GM12878 (cell line): ENCODE measurements at regions not wholly inside any gene's neighbourhood (a gene's known extent, or its start where the extent isn't known, plus 50 kb on each side); places are given as distances from the start of the nearest gene placed in this dataset.

Experiments
- ATAC-seq: fragments of 200-7000 bp; cut with Tn5 transposase; 3 replicates; pipeline ENCODE4 v1.9.1; 2020; ENCODE audit warnings: mild to moderate bottlenecking, moderate library complexity
- BruUV-seq: library from RNA; stranded (reverse); fragments of 400-500 nt; replicated peaks from 2 replicates; lab custom pipeline; 2021; lab: Mats Ljungman, UMichigan
- CTCF ChIA-PET: fragments of 300-600 bp; sonication (Branson Sonifier 250); formaldehyde crosslinking; extraction: SDS; loops from one replicate; lab custom pipeline; 2021; ENCODE audit warnings: inconsistent platforms; lab: Yijun Ruan, JAX
- POLR2A ChIA-PET: fragments of 350-600 bp; formaldehyde crosslinking; extraction: SDS; loops from one replicate; lab custom pipeline; 2021; ENCODE audit warnings: inconsistent platforms; lab: Charles Lee
- RAD21 ChIA-PET: fragments of 300-600 bp; sonication (Branson Sonifier 250); formaldehyde crosslinking; loops from one replicate; lab custom pipeline; 2023; ENCODE audit warnings: antibody characterized with exemption; ENCODE audit not compliant: unreplicated experiment; lab: Charles Lee
- SMC1A ChIA-PET: fragments of 300-600 bp; sonication (Branson Sonifier 250); formaldehyde crosslinking; loops from one replicate; lab custom pipeline; 2023; ENCODE audit not compliant: unreplicated experiment, uncharacterized antibody; lab: Charles Lee
- DNase-seq: peaks from one replicate; pipeline ENCODE4 v3.0.0-alpha.2; 2011; ENCODE audit warnings: low read depth, low spot score
- FAIRE-seq: peaks from 3 replicates; lab custom pipeline; 2011; peaks lifted over from hg19 to GRCh38; lab: Jason Lieb, UNC
- H2AFZ ChIP-seq: 2 replicates; pipeline ENCODE4 v1.6.0; 2011; ENCODE audit warnings: low read depth, low read length, control low read depth; ENCODE audit not compliant: control insufficient read depth
- H3K27ac ChIP-seq: 2 replicates; pipeline ENCODE4 v1.5.1; 2011; ENCODE audit warnings: control low read depth; ENCODE audit not compliant: control insufficient read depth, insufficient read depth
- H3K27me3 ChIP-seq, 2 experiments: replicated peaks in 1 of 2; 2 replicates each; pipeline versions ENCODE4 v1.6.0 to v1.6.1; 2011; ENCODE audit warnings: low read length in 1 of 2; ENCODE audit not compliant: control insufficient read depth in 2 of 2, insufficient read depth in 2 of 2
- H3K36me3 ChIP-seq, 2 experiments: 2 replicates each; pipeline ENCODE4 v1.5.1; 2011; ENCODE audit warnings: low read length in 1 of 2; ENCODE audit not compliant: control insufficient read depth in 2 of 2, insufficient read depth in 2 of 2
- H3K4me1 ChIP-seq: 2 replicates; pipeline ENCODE4 v1.6.1; 2011; ENCODE audit warnings: mild to moderate bottlenecking, low read length, moderate library complexity, mixed read lengths; ENCODE audit not compliant: control insufficient read depth, insufficient read depth
- H3K4me2 ChIP-seq: 2 replicates; pipeline ENCODE4 v1.6.0; 2011; ENCODE audit warnings: control low read depth; ENCODE audit not compliant: control insufficient read depth, insufficient read depth
- H3K4me3 ChIP-seq: fragments of 200-600 bp; sonication (generic); 2 replicates; pipeline ENCODE4 v1.5.1; 2016
- H3K79me2 ChIP-seq: 2 replicates; pipeline ENCODE4 v1.6.0; 2011; ENCODE audit warnings: low read length; ENCODE audit not compliant: control insufficient read depth, insufficient read depth
- H3K9ac ChIP-seq: 2 replicates; pipeline ENCODE4 v1.8.0; 2011; ENCODE audit warnings: low read length, control low read depth, mixed read lengths; ENCODE audit not compliant: control insufficient read depth, insufficient read depth
- H3K9me3 ChIP-seq: replicated peaks from 3 replicates; pipeline ENCODE4 v1.5.1; 2011; ENCODE audit warnings: mild to moderate bottlenecking, low read length; ENCODE audit not compliant: control insufficient read depth, insufficient read depth
- H4K20me1 ChIP-seq: 2 replicates; pipeline ENCODE4 v1.6.0; 2011; ENCODE audit not compliant: control insufficient read depth, insufficient read depth
- ETV6 ChIP-seq, 2 experiments: fragments of 450-650 bp in 1 of 2; IDR thresholded peaks in 1 of 2; conservative IDR thresholded peaks in 1 of 2; 2 replicates each; pipeline ENCODE4 v1.6.1; 2014; ENCODE audit warnings: antibody characterized with exemption in 1 of 2, borderline replicate concordance in 1 of 2, low read depth in 1 of 2, mild to moderate bottlenecking in 1 of 2, moderate library complexity in 1 of 2
- MEF2A ChIP-seq: IDR thresholded peaks from 2 replicates; pipeline ENCODE4 v1.6.1; 2011; ENCODE audit warnings: low read depth, mild to moderate bottlenecking, low read length, moderate library complexity; ENCODE audit not compliant: insufficient read depth
- NR2C1 ChIP-seq: fragments of 450-650 bp; IDR thresholded peaks from 2 replicates; pipeline ENCODE4 v1.6.1; 2017; ENCODE audit warnings: antibody characterized with exemption, mild to moderate bottlenecking, moderate library complexity
- NR2F1 ChIP-seq: fragments of 450-650 bp; conservative IDR thresholded peaks from 2 replicates; pipeline ENCODE4 v1.6.1; 2017; ENCODE audit warnings: mild to moderate bottlenecking
- POLR2A ChIP-seq: IDR thresholded peaks from 2 replicates; pipeline ENCODE4 v1.6.1; 2011; ENCODE audit warnings: low read depth, mild to moderate bottlenecking, low read length
- WRNIP1 ChIP-seq: IDR thresholded peaks from 2 replicates; pipeline ENCODE4 v1.6.1; 2011; ENCODE audit warnings: low read depth, low read length, improper control_type of control experiment, borderline replicate concordance
- ZNF24 ChIP-seq: fragments of 450-650 bp; IDR thresholded peaks from 2 replicates; pipeline ENCODE4 v1.6.1; 2017; ENCODE audit warnings: antibody characterized with exemption, mild to moderate bottlenecking
- ZSCAN29 ChIP-seq: fragments of 450-650 bp; IDR thresholded peaks from 2 replicates; pipeline ENCODE4 v1.6.1; 2017; ENCODE audit warnings: mild to moderate bottlenecking, moderate library complexity
- WGBS: methylation state at CpG from one replicate; pipeline ENCODE4 v1.1.6; 2016; ENCODE audit warnings: low lambda C conversion rate; ENCODE audit not compliant: insufficient replicate concordance, insufficient coverage; ENCODE audit errors: missing lambda C conversion rate; 5-methylcytosine and 5-hydroxymethylcytosine counted together
- in situ Hi-C: fragments of 300-500 bp; cut with MboI; formaldehyde crosslinking; loops from 9 replicates; pipeline ENCODE4 v1.14.3; 2018; ENCODE audit warnings: mixed read lengths
- intact Hi-C: fragments of 100-400 bp; cut with micrococcal nuclease; formaldehyde crosslinking; loops from one replicate; pipeline ENCODE4 v1.14.2; 2022; ENCODE audit not compliant: unreplicated experiment
- TF ChIP-seq, protein P1 (sequence below): fragments of 450-650 bp; conservative IDR thresholded peaks from 2 replicates; pipeline ENCODE4 v1.6.1; 2017; ENCODE audit warnings: mild to moderate bottlenecking, moderate library complexity
- TF ChIP-seq, protein P2 (sequence below): fragments of 450-650 bp; IDR thresholded peaks from 2 replicates; pipeline ENCODE4 v1.6.1; 2016; ENCODE audit warnings: mild to moderate bottlenecking
- TF ChIP-seq, protein P3 (sequence below): IDR thresholded peaks from 2 replicates; pipeline ENCODE4 v1.6.1; 2011; ENCODE audit warnings: mild to moderate bottlenecking, low read depth, low read length, moderate library complexity; ENCODE audit not compliant: insufficient replicate concordance
- TF ChIP-seq, protein P4 (sequence below): fragments of 450-650 bp; IDR thresholded peaks from 2 replicates; pipeline ENCODE4 v1.6.1; 2017; ENCODE audit warnings: mild to moderate bottlenecking, moderate library complexity
- TF ChIP-seq, protein P5 (sequence below): fragments of 450-650 bp; IDR thresholded peaks from 2 replicates; pipeline ENCODE4 v1.6.1; 2018; ENCODE audit warnings: mild to moderate bottlenecking, low read depth, moderate library complexity; ENCODE audit not compliant: partially characterized antibody

DNA sequence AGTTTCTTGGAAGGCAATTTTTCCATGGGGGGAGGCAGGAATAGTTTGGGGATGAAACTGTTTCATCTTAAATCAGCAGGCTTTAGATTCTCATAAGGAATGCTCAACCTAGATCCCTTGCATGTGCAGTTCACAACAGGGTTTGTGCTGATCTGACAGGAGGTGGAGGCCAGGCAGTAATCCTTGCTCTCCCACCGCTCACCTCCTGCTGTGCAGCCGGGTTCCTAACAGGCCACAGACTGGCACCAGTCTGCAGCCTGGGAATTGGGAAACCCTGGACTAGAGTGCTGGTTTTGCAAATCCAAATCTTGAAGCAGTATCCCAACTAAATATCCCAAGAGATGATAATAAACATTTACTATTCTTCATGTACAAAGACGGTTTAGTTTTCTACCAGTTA is 256.3 kb upstream of the TMCO5A start:
- POLR2A ChIA-PET = no interaction called here
- WGBS = 60% methylated on average over 3 of the region's 3 CpGs
- TF ChIP-seq POLR2A = no peak
- TF ChIP-seq, protein P1, sequence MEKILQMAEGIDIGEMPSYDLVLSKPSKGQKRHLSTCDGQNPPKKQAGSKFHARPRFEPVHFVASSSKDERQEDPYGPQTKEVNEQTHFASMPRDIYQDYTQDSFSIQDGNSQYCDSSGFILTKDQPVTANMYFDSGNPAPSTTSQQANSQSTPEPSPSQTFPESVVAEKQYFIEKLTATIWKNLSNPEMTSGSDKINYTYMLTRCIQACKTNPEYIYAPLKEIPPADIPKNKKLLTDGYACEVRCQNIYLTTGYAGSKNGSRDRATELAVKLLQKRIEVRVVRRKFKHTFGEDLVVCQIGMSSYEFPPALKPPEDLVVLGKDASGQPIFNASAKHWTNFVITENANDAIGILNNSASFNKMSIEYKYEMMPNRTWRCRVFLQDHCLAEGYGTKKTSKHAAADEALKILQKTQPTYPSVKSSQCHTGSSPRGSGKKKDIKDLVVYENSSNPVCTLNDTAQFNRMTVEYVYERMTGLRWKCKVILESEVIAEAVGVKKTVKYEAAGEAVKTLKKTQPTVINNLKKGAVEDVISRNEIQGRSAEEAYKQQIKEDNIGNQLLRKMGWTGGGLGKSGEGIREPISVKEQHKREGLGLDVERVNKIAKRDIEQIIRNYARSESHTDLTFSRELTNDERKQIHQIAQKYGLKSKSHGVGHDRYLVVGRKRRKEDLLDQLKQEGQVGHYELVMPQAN = no peak
- TF ChIP-seq ZSCAN29 = no peak
- TF ChIP-seq, protein P2, sequence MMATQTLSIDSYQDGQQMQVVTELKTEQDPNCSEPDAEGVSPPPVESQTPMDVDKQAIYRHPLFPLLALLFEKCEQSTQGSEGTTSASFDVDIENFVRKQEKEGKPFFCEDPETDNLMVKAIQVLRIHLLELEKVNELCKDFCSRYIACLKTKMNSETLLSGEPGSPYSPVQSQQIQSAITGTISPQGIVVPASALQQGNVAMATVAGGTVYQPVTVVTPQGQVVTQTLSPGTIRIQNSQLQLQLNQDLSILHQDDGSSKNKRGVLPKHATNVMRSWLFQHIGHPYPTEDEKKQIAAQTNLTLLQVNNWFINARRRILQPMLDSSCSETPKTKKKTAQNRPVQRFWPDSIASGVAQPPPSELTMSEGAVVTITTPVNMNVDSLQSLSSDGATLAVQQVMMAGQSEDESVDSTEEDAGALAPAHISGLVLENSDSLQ = no peak
- TF ChIP-seq, protein P3, sequence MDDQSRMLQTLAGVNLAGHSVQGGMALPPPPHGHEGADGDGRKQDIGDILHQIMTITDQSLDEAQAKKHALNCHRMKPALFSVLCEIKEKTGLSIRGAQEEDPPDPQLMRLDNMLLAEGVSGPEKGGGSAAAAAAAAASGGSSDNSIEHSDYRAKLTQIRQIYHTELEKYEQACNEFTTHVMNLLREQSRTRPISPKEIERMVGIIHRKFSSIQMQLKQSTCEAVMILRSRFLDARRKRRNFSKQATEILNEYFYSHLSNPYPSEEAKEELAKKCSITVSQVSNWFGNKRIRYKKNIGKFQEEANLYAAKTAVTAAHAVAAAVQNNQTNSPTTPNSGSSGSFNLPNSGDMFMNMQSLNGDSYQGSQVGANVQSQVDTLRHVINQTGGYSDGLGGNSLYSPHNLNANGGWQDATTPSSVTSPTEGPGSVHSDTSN = no peak
- TF ChIP-seq ZNF24 = no peak
- no peak for TF ChIP-seq ETV6 (conservative IDR thresholded peaks at IDR 0.05 in 1 of 2, IDR thresholded peaks at IDR 0.05 in 1 of 2; ENCODE audit: borderline replicate concordance in 1 of 2, low read depth in 1 of 2)
- TF ChIP-seq, protein P4, sequence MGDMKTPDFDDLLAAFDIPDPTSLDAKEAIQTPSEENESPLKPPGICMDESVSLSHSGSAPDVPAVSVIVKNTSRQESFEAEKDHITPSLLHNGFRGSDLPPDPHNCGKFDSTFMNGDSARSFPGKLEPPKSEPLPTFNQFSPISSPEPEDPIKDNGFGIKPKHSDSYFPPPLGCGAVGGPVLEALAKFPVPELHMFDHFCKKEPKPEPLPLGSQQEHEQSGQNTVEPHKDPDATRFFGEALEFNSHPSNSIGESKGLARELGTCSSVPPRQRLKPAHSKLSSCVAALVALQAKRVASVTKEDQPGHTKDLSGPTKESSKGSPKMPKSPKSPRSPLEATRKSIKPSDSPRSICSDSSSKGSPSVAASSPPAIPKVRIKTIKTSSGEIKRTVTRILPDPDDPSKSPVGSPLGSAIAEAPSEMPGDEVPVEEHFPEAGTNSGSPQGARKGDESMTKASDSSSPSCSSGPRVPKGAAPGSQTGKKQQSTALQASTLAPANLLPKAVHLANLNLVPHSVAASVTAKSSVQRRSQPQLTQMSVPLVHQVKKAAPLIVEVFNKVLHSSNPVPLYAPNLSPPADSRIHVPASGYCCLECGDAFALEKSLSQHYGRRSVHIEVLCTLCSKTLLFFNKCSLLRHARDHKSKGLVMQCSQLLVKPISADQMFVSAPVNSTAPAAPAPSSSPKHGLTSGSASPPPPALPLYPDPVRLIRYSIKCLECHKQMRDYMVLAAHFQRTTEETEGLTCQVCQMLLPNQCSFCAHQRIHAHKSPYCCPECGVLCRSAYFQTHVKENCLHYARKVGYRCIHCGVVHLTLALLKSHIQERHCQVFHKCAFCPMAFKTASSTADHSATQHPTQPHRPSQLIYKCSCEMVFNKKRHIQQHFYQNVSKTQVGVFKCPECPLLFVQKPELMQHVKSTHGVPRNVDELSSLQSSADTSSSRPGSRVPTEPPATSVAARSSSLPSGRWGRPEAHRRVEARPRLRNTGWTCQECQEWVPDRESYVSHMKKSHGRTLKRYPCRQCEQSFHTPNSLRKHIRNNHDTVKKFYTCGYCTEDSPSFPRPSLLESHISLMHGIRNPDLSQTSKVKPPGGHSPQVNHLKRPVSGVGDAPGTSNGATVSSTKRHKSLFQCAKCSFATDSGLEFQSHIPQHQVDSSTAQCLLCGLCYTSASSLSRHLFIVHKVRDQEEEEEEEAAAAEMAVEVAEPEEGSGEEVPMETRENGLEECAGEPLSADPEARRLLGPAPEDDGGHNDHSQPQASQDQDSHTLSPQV = no peak
- TF ChIP-seq NR2C1 = no peak
- TF ChIP-seq, protein P5, sequence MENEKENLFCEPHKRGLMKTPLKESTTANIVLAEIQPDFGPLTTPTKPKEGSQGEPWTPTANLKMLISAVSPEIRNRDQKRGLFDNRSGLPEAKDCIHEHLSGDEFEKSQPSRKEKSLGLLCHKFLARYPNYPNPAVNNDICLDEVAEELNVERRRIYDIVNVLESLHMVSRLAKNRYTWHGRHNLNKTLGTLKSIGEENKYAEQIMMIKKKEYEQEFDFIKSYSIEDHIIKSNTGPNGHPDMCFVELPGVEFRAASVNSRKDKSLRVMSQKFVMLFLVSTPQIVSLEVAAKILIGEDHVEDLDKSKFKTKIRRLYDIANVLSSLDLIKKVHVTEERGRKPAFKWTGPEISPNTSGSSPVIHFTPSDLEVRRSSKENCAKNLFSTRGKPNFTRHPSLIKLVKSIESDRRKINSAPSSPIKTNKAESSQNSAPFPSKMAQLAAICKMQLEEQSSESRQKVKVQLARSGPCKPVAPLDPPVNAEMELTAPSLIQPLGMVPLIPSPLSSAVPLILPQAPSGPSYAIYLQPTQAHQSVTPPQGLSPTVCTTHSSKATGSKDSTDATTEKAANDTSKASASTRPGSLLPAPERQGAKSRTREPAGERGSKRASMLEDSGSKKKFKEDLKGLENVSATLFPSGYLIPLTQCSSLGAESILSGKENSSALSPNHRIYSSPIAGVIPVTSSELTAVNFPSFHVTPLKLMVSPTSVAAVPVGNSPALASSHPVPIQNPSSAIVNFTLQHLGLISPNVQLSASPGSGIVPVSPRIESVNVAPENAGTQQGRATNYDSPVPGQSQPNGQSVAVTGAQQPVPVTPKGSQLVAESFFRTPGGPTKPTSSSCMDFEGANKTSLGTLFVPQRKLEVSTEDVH = no peak
- no peak for TF ChIP-seq WRNIP1
- TF ChIP-seq MEF2A = no peak
- no peak for TF ChIP-seq NR2F1

More for the DNA sequence above, 256.3 kb upstream of the TMCO5A start:
- Histone ChIP-seq H3K4me1 (no peaks in the 10 kb centered on the region), H2AFZ (no peak overlapping the region), H3K36me3 (no peaks in the 10 kb centered on the region), H4K20me1 (no peaks in the 10 kb centered on the region), H3K4me3 (no peak overlapping the region), H3K27me3 (no peaks in the 10 kb centered on the region), H3K4me2 (no peak overlapping the region), H3K9me3 (no peaks in the 10 kb centered on the region), H3K9ac (no peak overlapping the region), H3K79me2 (no peaks in the 10 kb centered on the region), H3K27ac (no peak overlapping the region)
- BruUV-seq = no TSS peak
- DNase-seq = no peak
- CTCF ChIA-PET = interaction anchor here (1.4 kb wide), 1 partner anchor 39 kb away, joined by 3 read pairs; no protein-coding TSS in a partner anchor
- SMC1A ChIA-PET = interaction anchor here (1.1 kb wide), 1 partner anchor 203 kb away, joined by 3 read pairs; no protein-coding TSS in a partner anchor
- RAD21 ChIA-PET = no interaction called here
- intact Hi-C loops (no loop called here), in situ Hi-C loops (no loop called here)
- no peak for FAIRE-seq
- no peak for ATAC-seq
